DOHH2 (cell line): ENCODE measurements at regions not wholly inside any gene's neighbourhood (a gene's known extent, or its start where the extent isn't known, plus 50 kb on each side); places are given as distances from the start of the nearest gene placed in this dataset.

Source experiments
- H3F3A ChIP-seq: fragments of 200-600 bp; sonication (generic), shearing (Covaris generic); 2 replicates; pipeline ENCODE4 v1.6.0; 2016; ENCODE audit warnings: antibody characterized with exemption, mild to moderate bottlenecking; ENCODE audit not compliant: control insufficient read depth, insufficient read depth
- H3K27ac ChIP-seq: fragments of 200-600 bp; sonication (generic); 2 replicates; pipeline ENCODE4 v1.5.1; 2014; ENCODE audit warnings: low read depth, mild to moderate bottlenecking, low read length, moderate library complexity
- H3K27me3 ChIP-seq: fragments of 200-600 bp; sonication (generic); 2 replicates; pipeline ENCODE4 v1.6.1; 2014; ENCODE audit warnings: mild to moderate bottlenecking, low read length, mixed read lengths; ENCODE audit not compliant: control insufficient read depth
- H3K36me3 ChIP-seq: fragments of 200-600 bp; sonication (generic); 2 replicates; pipeline ENCODE4 v1.6.1; 2014; ENCODE audit warnings: mild to moderate bottlenecking, low read length, moderate library complexity, mixed read lengths; ENCODE audit not compliant: control insufficient read depth
- H3K4me1 ChIP-seq: fragments of 200-600 bp; sonication (generic); 2 replicates; pipeline ENCODE4 v1.6.1; 2014; ENCODE audit warnings: mild to moderate bottlenecking, low read length, mixed read lengths; ENCODE audit not compliant: control insufficient read depth
- H3K4me2 ChIP-seq: fragments of 200-600 bp; sonication (generic); 2 replicates; pipeline ENCODE4 v1.6.0; 2014; ENCODE audit warnings: mild to moderate bottlenecking, low read length, moderate library complexity
- H3K4me3 ChIP-seq: fragments of 200-600 bp; sonication (generic); 2 replicates; pipeline ENCODE4 v1.5.1; 2014; ENCODE audit warnings: mild to moderate bottlenecking, low read length, mixed read lengths
- H3K79me2 ChIP-seq: fragments of 200-600 bp; sonication (generic); 2 replicates; pipeline ENCODE4 v1.6.1; 2014; ENCODE audit warnings: mild to moderate bottlenecking, low read length, mixed read lengths; ENCODE audit not compliant: control insufficient read depth
- H3K9me2 ChIP-seq: fragments of 200-600 bp; sonication (generic); replicated peaks from 2 replicates; pipeline ENCODE4 v1.6.1; 2014; ENCODE audit warnings: mild to moderate bottlenecking, low read length, mixed read lengths; ENCODE audit not compliant: control insufficient read depth
- H3K9me3 ChIP-seq: fragments of 200-600 bp; sonication (generic); 2 replicates; pipeline ENCODE4 v1.6.1; 2014; ENCODE audit warnings: antibody characterized with exemption, low read length, mixed read lengths; ENCODE audit not compliant: control insufficient read depth, insufficient read depth
- H4K20me1 ChIP-seq: fragments of 200-600 bp; sonication (generic); 2 replicates; pipeline ENCODE4 v1.6.0; 2014; ENCODE audit warnings: low read depth, mild to moderate bottlenecking, antibody characterized with exemption, low read length, moderate library complexity; ENCODE audit not compliant: control insufficient read depth, insufficient read depth
- EZH2phosphoT487 ChIP-seq: fragments of 200-600 bp; sonication (generic); IDR thresholded peaks from 2 replicates; pipeline ENCODE4 v1.6.1; 2017; ENCODE audit warnings: borderline replicate concordance, mild to moderate bottlenecking, antibody characterized with exemption, low read length, moderate library complexity, mixed read lengths
- TF ChIP-seq, protein P1 (sequence below): fragments of 200-600 bp; sonication (generic); IDR thresholded peaks from one replicate; pipeline ENCODE4 v1.5.1; 2014; ENCODE audit warnings: antibody characterized with exemption, mild to moderate bottlenecking, low read depth, low read length; ENCODE audit not compliant: poor library complexity, severe bottlenecking

DNA sequence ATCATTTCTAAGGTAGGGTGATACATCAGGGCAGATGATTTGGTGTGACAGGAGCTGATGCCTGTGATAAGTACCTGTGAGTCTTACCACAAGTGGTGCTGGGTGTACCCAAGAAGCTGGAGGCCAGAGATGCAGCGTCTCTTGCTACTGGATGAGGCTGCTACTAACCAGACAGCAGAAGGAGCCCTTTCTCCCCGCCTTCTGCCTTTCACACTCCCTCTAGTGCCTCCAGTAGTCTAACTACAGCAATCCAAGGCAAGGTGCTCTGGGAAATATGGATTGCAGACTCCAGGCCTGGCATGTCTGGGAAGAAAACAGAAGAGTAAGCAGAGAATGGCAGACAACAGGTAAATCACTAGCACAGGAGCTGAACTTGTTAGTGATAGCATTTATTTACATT lies 470.8 kb downstream of the NKX6-1 start:
- TF ChIP-seq EZH2phosphoT487: no peak
- TF ChIP-seq, protein P1, sequence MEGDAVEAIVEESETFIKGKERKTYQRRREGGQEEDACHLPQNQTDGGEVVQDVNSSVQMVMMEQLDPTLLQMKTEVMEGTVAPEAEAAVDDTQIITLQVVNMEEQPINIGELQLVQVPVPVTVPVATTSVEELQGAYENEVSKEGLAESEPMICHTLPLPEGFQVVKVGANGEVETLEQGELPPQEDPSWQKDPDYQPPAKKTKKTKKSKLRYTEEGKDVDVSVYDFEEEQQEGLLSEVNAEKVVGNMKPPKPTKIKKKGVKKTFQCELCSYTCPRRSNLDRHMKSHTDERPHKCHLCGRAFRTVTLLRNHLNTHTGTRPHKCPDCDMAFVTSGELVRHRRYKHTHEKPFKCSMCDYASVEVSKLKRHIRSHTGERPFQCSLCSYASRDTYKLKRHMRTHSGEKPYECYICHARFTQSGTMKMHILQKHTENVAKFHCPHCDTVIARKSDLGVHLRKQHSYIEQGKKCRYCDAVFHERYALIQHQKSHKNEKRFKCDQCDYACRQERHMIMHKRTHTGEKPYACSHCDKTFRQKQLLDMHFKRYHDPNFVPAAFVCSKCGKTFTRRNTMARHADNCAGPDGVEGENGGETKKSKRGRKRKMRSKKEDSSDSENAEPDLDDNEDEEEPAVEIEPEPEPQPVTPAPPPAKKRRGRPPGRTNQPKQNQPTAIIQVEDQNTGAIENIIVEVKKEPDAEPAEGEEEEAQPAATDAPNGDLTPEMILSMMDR: no peak
- Histone ChIP-seq H4K20me1 (no peaks in the 10 kb centered on the region), H3K79me2 (no peaks in the 10 kb centered on the region), H3K36me3 (no peaks in the 10 kb centered on the region), H3K4me3 (no peak overlapping the region), H3K9me3 (no peaks in the 10 kb centered on the region), H3K9me2 (no peaks in the 10 kb centered on the region), H3K4me1 (no peaks in the 10 kb centered on the region), H3K27ac (no peak overlapping the region), H3F3A (no peaks in the 10 kb centered on the region), H3K4me2 (no peak overlapping the region), H3K27me3 (no peaks in the 10 kb centered on the region)

DNA sequence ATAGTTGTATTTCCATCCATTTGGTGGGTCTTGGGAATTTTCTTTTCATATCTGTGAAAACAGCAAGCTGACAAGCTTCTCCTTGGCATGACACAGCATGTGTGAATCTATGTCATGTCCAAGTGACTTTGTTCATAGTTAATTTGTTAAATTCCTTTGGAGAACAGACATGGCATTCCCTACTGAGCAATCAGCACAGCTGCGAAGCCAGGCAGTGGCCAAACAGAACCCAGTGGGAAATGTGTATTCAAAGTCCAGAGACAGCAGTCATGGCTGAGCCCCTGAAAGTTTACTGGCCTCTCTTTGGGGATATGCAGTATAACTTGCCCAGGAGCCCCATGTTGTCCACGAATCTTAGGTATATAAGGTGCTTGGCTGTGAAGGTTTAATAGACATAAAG lies 474.7 kb downstream of the NKX6-1 start:
- Histone ChIP-seq H3K27me3 (no peaks in the 10 kb centered on the region), H3K79me2 (no peaks in the 10 kb centered on the region), H3K27ac (no peak overlapping the region), H4K20me1 (no peaks in the 10 kb centered on the region), H3K4me3 (no peak overlapping the region), H3K9me2 (no peaks in the 10 kb centered on the region; the same call in 1 of the 2 replicates), H3K9me3 (no peaks in the 10 kb centered on the region), H3K4me1 (no peaks in the 10 kb centered on the region), H3K4me2 (no peak overlapping the region), H3K36me3 (no peaks in the 10 kb centered on the region), H3F3A (no peaks in the 10 kb centered on the region)
- TF ChIP-seq, protein P1: no peak

DNA sequence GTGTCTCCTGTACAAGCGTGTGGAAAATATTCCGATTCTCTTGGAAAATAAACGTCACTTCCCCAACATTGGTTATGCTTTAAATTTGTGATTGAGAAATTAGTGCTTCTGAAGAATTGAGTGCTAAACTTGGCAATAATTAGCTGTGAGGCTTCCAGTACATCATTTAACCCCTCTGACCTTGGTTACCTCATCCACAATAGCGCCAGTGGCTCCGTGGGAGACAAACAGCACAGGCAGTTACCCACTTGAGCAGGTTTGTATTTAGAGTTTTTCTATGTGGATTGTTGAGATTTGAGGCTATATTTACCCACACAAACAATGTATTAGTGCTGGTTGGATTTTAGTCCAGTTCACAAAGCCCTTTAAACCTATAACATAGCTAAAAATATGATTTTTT lies 476.5 kb downstream of the NKX6-1 start:
- H3K4me1 ChIP-seq: no peaks in the 10 kb centered on the region
- TF ChIP-seq EZH2phosphoT487: no peak
- TF ChIP-seq, protein P1: no peak
- no peaks in the 10 kb centered on the region; the same call in 1 of the 2 replicates for H3K9me2 ChIP-seq
- H3K27ac ChIP-seq: no peak overlapping the region
- H3K79me2 ChIP-seq: no peaks in the 10 kb centered on the region
- no peaks in the 10 kb centered on the region for H3K27me3 ChIP-seq
- H3K4me2 ChIP-seq: no peak overlapping the region
- no peaks in the 10 kb centered on the region for H4K20me1 ChIP-seq
- H3K9me3 ChIP-seq: no peaks in the 10 kb centered on the region
- H3K36me3 ChIP-seq: no peaks in the 10 kb centered on the region
- no peaks in the 10 kb centered on the region for H3F3A ChIP-seq
- H3K4me3 ChIP-seq: no peak overlapping the region

DNA sequence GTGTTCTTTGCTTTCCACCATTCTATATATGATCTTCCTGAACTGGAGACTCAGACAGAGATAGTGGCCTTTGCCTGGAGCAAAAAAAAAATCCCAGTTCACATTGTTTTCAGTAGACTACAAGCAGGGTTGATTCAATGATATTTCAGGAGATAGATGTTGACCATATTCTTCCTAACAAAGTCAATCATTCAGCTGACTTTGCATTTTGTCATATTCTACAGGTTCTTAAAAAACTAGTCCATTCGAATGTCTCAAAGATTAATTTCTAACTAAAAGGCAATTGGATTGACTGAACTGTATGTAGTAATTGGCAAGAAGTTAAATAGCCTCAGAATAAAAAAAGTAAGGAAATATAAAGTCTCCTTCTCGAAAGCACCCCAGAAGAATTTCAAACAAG lies 479.5 kb downstream of the NKX6-1 start:
- TF ChIP-seq, protein P1: no peak
- no peak for TF ChIP-seq EZH2phosphoT487
- no peaks in the 10 kb centered on the region for H3K4me1 ChIP-seq
- H3K27me3 ChIP-seq: no peaks in the 10 kb centered on the region
- no peak overlapping the region for H3K4me2 ChIP-seq
- no peaks in the 10 kb centered on the region for H4K20me1 ChIP-seq
- H3K9me2 ChIP-seq: no peaks in the 10 kb centered on the region; the same call in 1 of the 2 replicates
- H3K79me2 ChIP-seq: no peaks in the 10 kb centered on the region
- H3K36me3 ChIP-seq: no peaks in the 10 kb centered on the region
- no peak overlapping the region for H3K27ac ChIP-seq
- H3K9me3 ChIP-seq: no peaks in the 10 kb centered on the region
- H3K4me3 ChIP-seq: no peak overlapping the region
- H3F3A ChIP-seq: no peaks in the 10 kb centered on the region
